Fibroblast of the aortic adventitia (primary cell): ENCODE measurements at regions not wholly inside any gene's neighbourhood (a gene's known extent, or its start where the extent isn't known, plus 50 kb on each side); places are given as distances from the start of the nearest gene placed in this dataset.

ENCODE experiments used
- DNase-seq: peaks from one replicate; pipeline ENCODE4 v3.0.0-alpha.2; 2010; ENCODE audit warnings: low read depth
- H3K4me3 ChIP-seq: 2 replicates; pipeline ENCODE4 v1.5.1; 2011; ENCODE audit warnings: low read depth, mild to moderate bottlenecking, control low read depth, low read length, moderate library complexity
- TF ChIP-seq, protein P1 (sequence below): IDR thresholded peaks from 2 replicates; pipeline ENCODE4 v1.5.1; 2011; ENCODE audit warnings: mild to moderate bottlenecking, low read length, control low read depth, inconsistent platforms; ENCODE audit not compliant: insufficient read depth

DNA sequence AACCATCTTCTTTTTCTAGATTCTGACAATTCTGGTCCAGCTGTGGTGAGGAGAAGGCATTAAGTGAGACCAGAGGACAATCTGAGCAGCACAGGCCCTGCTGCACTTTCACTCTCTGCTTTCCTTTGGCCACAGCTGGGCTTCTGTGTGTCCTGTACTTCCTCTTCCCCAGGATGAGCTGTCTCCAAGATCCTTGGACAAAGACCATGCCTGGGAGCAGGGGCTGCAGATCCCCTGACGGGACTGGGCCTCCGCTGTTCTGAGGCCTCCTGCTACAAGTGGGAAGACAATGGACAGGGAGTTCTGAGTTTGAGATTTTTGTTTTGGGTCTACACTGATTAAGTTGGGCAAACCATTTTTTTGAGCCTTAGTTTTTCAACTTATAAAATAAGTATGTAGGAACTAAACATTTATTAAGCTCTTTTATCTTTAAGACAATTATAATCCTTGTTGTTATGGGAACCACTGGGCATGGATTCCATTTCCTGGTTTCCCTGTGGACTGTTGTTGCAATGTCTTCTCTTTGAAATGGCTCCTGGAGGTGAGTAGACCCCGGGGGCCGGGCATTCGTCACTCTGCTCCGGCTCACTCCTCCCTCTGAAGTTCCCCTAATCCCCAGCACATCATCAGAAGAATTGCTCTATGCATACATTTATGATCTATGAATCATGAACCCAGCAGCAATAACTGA is 266.6 kb downstream of the ACTR3 start:
- TF ChIP-seq, protein P1, sequence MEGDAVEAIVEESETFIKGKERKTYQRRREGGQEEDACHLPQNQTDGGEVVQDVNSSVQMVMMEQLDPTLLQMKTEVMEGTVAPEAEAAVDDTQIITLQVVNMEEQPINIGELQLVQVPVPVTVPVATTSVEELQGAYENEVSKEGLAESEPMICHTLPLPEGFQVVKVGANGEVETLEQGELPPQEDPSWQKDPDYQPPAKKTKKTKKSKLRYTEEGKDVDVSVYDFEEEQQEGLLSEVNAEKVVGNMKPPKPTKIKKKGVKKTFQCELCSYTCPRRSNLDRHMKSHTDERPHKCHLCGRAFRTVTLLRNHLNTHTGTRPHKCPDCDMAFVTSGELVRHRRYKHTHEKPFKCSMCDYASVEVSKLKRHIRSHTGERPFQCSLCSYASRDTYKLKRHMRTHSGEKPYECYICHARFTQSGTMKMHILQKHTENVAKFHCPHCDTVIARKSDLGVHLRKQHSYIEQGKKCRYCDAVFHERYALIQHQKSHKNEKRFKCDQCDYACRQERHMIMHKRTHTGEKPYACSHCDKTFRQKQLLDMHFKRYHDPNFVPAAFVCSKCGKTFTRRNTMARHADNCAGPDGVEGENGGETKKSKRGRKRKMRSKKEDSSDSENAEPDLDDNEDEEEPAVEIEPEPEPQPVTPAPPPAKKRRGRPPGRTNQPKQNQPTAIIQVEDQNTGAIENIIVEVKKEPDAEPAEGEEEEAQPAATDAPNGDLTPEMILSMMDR = no peak
- no peak for DNase-seq

DNA sequence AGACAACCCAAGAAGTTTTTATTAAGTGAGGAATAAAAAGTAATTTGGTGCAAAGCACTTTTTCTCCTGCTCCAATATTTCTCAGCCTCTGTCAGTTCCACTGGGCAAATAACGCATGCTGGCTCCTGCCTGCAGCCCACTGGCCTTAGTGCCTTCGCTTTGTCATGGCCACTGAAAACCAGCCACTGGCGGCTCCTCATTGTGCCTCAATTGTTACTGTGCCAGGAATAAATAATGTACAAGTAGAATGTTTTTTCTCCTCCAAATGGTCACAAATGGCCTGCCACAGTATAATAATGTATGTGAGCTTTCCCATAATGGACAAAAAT is 267.1 kb downstream of the ACTR3 start:
- DNase-seq = no peak
- H3K4me3 ChIP-seq = no peak overlapping the region
- TF ChIP-seq, protein P1 = no peak

More for the DNA sequence above, 266.6 kb downstream of the ACTR3 start:
- H3K4me3 ChIP-seq = no peak overlapping the region

DNA sequence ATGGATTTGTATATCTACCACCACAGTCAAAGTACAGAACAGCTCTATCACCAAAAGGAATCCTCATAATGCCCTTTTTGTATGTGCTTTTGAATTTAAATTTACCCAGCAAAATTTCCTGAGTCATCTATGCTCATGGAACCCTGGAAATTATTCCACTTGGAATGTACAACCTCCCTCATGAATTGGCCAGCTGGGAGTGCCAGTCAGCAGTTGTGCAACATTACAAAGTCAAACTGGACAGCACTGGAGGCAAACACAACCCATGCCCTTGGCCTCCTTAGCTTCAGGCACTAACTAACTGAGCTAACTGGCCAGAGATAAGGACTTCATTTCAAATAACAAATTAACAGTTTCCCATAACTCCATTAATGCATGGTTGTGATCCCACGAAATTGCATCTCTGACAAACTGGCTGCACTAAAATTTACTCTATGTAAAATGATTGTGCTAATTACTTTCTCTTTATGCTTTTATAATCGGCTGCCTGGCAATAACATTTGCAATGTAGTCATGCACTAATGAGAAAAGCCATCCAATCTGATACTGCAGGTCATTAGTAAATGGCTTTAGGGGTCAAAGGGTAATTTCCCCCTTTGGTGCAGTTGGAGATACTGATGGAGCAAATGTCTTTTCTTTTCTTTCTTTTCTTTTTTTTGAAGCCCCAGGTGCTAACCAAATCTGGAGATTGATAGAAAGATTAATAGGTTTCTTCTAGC is 270.5 kb downstream of the ACTR3 start:
- no peak for DNase-seq
- no peak overlapping the region for H3K4me3 ChIP-seq
- TF ChIP-seq, protein P1 = no peak

DNA sequence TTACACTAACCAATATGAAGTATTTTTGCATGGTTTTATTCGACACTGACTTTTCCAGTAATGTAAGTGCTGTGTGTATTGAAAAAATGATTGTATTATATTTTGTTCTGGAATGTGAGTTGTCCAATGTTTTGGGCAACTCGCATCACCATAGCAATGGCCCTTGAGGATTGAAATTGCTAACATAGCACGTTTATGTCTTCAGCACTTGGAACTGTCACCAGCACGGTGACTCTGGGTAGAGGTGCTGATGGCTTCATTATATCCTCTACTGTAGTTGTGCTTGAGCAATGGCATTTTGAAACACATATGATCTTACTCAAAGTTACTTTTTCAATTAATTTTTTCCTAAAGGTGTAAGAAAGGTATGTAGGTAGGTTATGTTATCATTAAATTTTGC is 271.5 kb downstream of the ACTR3 start:
- no peak overlapping the region for H3K4me3 ChIP-seq
- TF ChIP-seq, protein P1 = no peak
- DNase-seq = no peak

DNA sequence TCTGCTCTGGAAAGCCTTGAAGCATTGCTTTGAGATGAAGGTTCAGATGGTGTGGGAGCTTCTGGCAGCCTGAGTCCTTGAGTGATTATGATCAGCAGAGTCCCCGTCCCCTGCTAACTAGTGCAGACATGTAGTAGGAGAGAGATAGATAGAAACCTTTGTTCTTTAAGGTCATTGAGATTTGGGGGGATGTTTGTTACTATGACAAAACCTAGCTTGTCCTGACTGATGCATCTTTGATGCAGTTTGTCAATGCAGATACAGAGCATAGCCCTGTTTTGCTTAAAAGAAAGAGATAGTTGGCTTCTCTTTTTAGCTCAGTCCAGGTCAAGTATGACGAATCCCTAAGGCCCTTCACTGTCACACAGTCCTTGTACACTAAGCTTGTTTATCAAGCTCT is 274.6 kb upstream of the DPP10 start:
- TF ChIP-seq, protein P1 = no peak
- no peak overlapping the region for H3K4me3 ChIP-seq
- no peak for DNase-seq

DNA sequence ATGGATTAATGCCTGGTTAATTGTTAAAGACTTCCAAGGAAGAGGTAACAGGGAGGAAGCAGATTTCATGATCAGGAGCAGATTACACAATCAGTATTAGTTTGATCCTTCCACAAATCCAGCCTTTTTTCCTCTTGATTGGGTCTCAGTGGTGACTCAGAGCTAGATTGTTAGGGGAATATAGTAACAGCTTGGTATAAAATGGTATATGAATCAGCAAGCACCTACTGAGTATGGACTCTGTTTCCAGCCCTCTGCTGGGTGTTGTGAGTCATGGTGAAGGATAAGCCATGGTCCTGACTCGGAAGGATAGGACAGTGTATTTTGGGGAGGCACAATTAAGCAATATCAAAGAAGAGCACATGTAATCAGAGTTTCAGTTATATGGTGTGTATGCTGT is 272.4 kb upstream of the DPP10 start:
- no peak for DNase-seq
- TF ChIP-seq, protein P1 = no peak
- no peak overlapping the region for H3K4me3 ChIP-seq

DNA sequence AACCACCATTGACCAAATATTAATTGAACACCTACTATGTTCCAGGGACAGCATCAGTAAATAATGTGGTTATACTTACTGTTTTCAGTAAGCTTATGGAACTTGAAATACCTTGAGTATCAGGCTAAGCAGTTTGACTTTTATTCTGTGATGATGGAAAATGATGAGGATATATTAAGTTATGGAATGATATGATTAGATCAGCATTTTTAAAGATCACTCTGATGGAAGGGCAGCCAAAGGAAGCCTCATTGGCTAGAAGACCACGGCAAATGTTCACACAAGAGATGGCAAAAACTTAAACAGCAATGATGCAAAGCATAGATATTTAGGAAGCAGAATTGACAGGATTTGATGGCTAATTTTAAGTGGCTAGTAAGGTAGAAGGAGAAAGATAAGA is 266.9 kb upstream of the DPP10 start:
- no peak for DNase-seq
- H3K4me3 ChIP-seq = no peak overlapping the region
- TF ChIP-seq, protein P1 = no peak
